ENCODE measurements at regions not wholly inside any gene's neighbourhood (a gene's known extent, or its start where the extent isn't known, plus 50 kb on each side); places are given as distances from the start of the nearest gene placed in this dataset.
A peak's percentile ranks its signal among the peaks of the same experiment; 100 is the strongest.
"Not testable (repeated sequence)": the region's sequence is repeated elsewhere in the genome, so short reads cannot be mapped to it uniquely, and the experiment has no call there.

GRCh38 chr5:177891547-177892356, 104.3 kb downstream of the PROP1 start:
- H3K27me3 ChIP-seq (ENCODE audit: insufficient read depth, low read length); H3K27me3 Mint-ChIP-seq; H3K4me1 Mint-ChIP-seq; CTCF ChIA-PET (ENCODE audit: partially characterized antibody); POLR2A ChIA-PET (ENCODE audit: partially characterized antibody); H3K4me3 ChIP-seq (ENCODE audit: low read length in 2 of 2); H3K4me3 Mint-ChIP-seq; H3K36me3 ChIP-seq (ENCODE audit: insufficient read depth, low read length); H3K9me3 Mint-ChIP-seq; H3K36me3 Mint-ChIP-seq; H3K9me3 ChIP-seq (ENCODE audit: control insufficient read depth in 1 of 2, low read length in 2 of 2); intact Hi-C loops (cut with micrococcal nuclease); H3K27ac Mint-ChIP-seq; H3K27ac ChIP-seq (ENCODE audit: low read depth, low read length); H3K4me1 ChIP-seq (ENCODE audit: insufficient read depth, low read length): not testable (repeated sequence)
- peak; percentile 25 to 53 (median 38) for DNase-seq

- H3K27me3 ChIP-seq (ENCODE audit: insufficient read depth, low read length); H3K4me3 ChIP-seq (ENCODE audit: low read length in 2 of 2); H3K36me3 Mint-ChIP-seq; H3K27me3 Mint-ChIP-seq; H3K4me1 Mint-ChIP-seq; H3K4me3 Mint-ChIP-seq; H3K27ac ChIP-seq (ENCODE audit: low read depth, low read length); H3K9me3 Mint-ChIP-seq; H3K4me1 ChIP-seq (ENCODE audit: insufficient read depth, low read length); H3K36me3 ChIP-seq (ENCODE audit: insufficient read depth, low read length); POLR2A ChIA-PET (ENCODE audit: partially characterized antibody); intact Hi-C loops (cut with micrococcal nuclease); CTCF ChIA-PET (ENCODE audit: partially characterized antibody); H3K27ac Mint-ChIP-seq; DNase-seq; H3K9me3 ChIP-seq (ENCODE audit: control insufficient read depth in 1 of 2, low read length in 2 of 2): not testable (repeated sequence)
Observed at GRCh38 chr5:177883295-177883694, 100.6 kb upstream of the FAM153A start.

GRCh38 chr5:177875900-177876238, 93.2 kb upstream of the FAM153A start:
- H3K27me3 ChIP-seq (ENCODE audit: insufficient read depth, low read length); H3K27ac ChIP-seq (ENCODE audit: low read depth, low read length); H3K4me1 ChIP-seq (ENCODE audit: insufficient read depth, low read length); H3K36me3 ChIP-seq (ENCODE audit: insufficient read depth, low read length); H3K9me3 ChIP-seq (ENCODE audit: control insufficient read depth in 1 of 2, low read length in 2 of 2); POLR2A ChIA-PET (ENCODE audit: partially characterized antibody); H3K36me3 Mint-ChIP-seq; H3K9me3 Mint-ChIP-seq; intact Hi-C loops (cut with micrococcal nuclease); H3K4me1 Mint-ChIP-seq; CTCF ChIA-PET (ENCODE audit: partially characterized antibody); H3K4me3 ChIP-seq (ENCODE audit: low read length in 2 of 2); H3K27me3 Mint-ChIP-seq; DNase-seq: not testable (repeated sequence)
- Mint-ChIP-seq H3K27ac (peak overlapping the region in 3 of 7 donors; percentile 55 to 67 (median 60)), H3K4me3 (peak overlapping the region; percentile 29 to 89 (median 84))

GRCh38 chr5:177875013-177875899, 92.6 kb upstream of the FAM153A start:
- peak in 1 of 5 donors; percentile 39 for DNase-seq
- H3K27me3 ChIP-seq (ENCODE audit: insufficient read depth, low read length); H3K9me3 Mint-ChIP-seq; H3K36me3 ChIP-seq (ENCODE audit: insufficient read depth, low read length); H3K4me3 ChIP-seq (ENCODE audit: low read length in 2 of 2); H3K9me3 ChIP-seq (ENCODE audit: control insufficient read depth in 1 of 2, low read length in 2 of 2); POLR2A ChIA-PET (ENCODE audit: partially characterized antibody); CTCF ChIA-PET (ENCODE audit: partially characterized antibody); H3K27me3 Mint-ChIP-seq; H3K36me3 Mint-ChIP-seq; H3K4me1 Mint-ChIP-seq; H3K4me1 ChIP-seq (ENCODE audit: insufficient read depth, low read length); H3K27ac ChIP-seq (ENCODE audit: low read depth, low read length); intact Hi-C loops (cut with micrococcal nuclease); H3K27ac Mint-ChIP-seq: not testable (repeated sequence)
- peak overlapping the region in 3 of 8 donors; percentile 38 to 80 (median 66) for H3K4me3 Mint-ChIP-seq

- H3K36me3 Mint-ChIP-seq; H3K27me3 Mint-ChIP-seq; H3K4me3 Mint-ChIP-seq; H3K27ac ChIP-seq (ENCODE audit: low read depth, low read length); H3K4me1 ChIP-seq (ENCODE audit: insufficient read depth, low read length); H3K4me1 Mint-ChIP-seq; H3K27ac Mint-ChIP-seq; DNase-seq; H3K27me3 ChIP-seq (ENCODE audit: insufficient read depth, low read length); POLR2A ChIA-PET (ENCODE audit: partially characterized antibody); H3K9me3 ChIP-seq (ENCODE audit: control insufficient read depth in 1 of 2, low read length in 2 of 2); H3K9me3 Mint-ChIP-seq; intact Hi-C loops (cut with micrococcal nuclease); CTCF ChIA-PET (ENCODE audit: partially characterized antibody); H3K36me3 ChIP-seq (ENCODE audit: insufficient read depth, low read length); H3K4me3 ChIP-seq (ENCODE audit: low read length in 2 of 2): not testable (repeated sequence)
Observed at GRCh38 chr5:177863822-177864446, 81.2 kb upstream of the FAM153A start.

- H3K4me1 Mint-ChIP-seq; intact Hi-C loops (cut with micrococcal nuclease); H3K27me3 Mint-ChIP-seq; H3K27me3 ChIP-seq (ENCODE audit: insufficient read depth, low read length); POLR2A ChIA-PET (ENCODE audit: partially characterized antibody); H3K27ac ChIP-seq (ENCODE audit: low read depth, low read length); H3K27ac Mint-ChIP-seq; H3K4me3 ChIP-seq (ENCODE audit: low read length in 2 of 2); H3K36me3 ChIP-seq (ENCODE audit: insufficient read depth, low read length); H3K4me3 Mint-ChIP-seq; H3K9me3 Mint-ChIP-seq; CTCF ChIA-PET (ENCODE audit: partially characterized antibody); H3K9me3 ChIP-seq (ENCODE audit: control insufficient read depth in 1 of 2, low read length in 2 of 2); DNase-seq; H3K4me1 ChIP-seq (ENCODE audit: insufficient read depth, low read length): not testable (repeated sequence)
- peaks cover 5 to 14% of the 10 kb centered on the region in 2 donors for H3K36me3 Mint-ChIP-seq
Observed at GRCh38 chr5:177857642-177858200, 75.0 kb upstream of the FAM153A start.

- H3K9me3 ChIP-seq (ENCODE audit: control insufficient read depth in 1 of 2, low read length in 2 of 2); POLR2A ChIA-PET (ENCODE audit: partially characterized antibody); intact Hi-C loops (cut with micrococcal nuclease); H3K4me1 ChIP-seq (ENCODE audit: insufficient read depth, low read length); H3K4me3 ChIP-seq (ENCODE audit: low read length in 2 of 2); DNase-seq; H3K9me3 Mint-ChIP-seq; H3K27me3 ChIP-seq (ENCODE audit: insufficient read depth, low read length); CTCF ChIA-PET (ENCODE audit: partially characterized antibody); H3K27me3 Mint-ChIP-seq; H3K4me3 Mint-ChIP-seq; H3K36me3 ChIP-seq (ENCODE audit: insufficient read depth, low read length); H3K4me1 Mint-ChIP-seq; H3K27ac ChIP-seq (ENCODE audit: low read depth, low read length): not testable (repeated sequence)
- Mint-ChIP-seq H3K27ac (peak overlapping the region in 1 of 7 donors; percentile 46), H3K36me3 (peaks cover 5 to 14% of the 10 kb centered on the region in 2 donors)
Observed at GRCh38 chr5:177856474-177856873, 73.8 kb upstream of the FAM153A start.

Data from CD4-positive, alpha-beta memory T cell (primary cell).